GM13977 (cell line): ENCODE measurements at regions not wholly inside any gene's neighbourhood (a gene's known extent, or its start where the extent isn't known, plus 50 kb on each side); places are given as distances from the start of the nearest gene placed in this dataset.

ENCODE experiments used
- DNase-seq: peaks from one replicate; pipeline ENCODE4 v3.0.0; 2012; ENCODE audit warnings: low spot score
- CTCF ChIP-seq: IDR thresholded peaks from 2 replicates; pipeline ENCODE4 v1.5.1; 2012; ENCODE audit warnings: mild to moderate bottlenecking, control low read depth; ENCODE audit not compliant: insufficient read depth; ENCODE audit errors: extremely low read depth, missing control alignments
- in situ Hi-C: fragments of 300-500 bp; cut with MboI; formaldehyde crosslinking; loops from one replicate; pipeline ENCODE4 v1.12.0; 2022; ENCODE audit warnings: low sequenced_read_pairs, low pct_unique_long_range_greater_than_20kb, mixed read lengths, inconsistent platforms; ENCODE audit not compliant: unreplicated experiment

- DNase-seq: no peak
- no peak for TF ChIP-seq CTCF
- in situ Hi-C loops: no loop called here
Measured at GRCh38 chr18:44425161-44425560, 255.5 kb upstream of the SETBP1 start.

GRCh38 chr18:44437603-44438002 lies 243.1 kb upstream of the SETBP1 start:
- no peak for TF ChIP-seq CTCF
- in situ Hi-C loops: no loop called here
- no peak for DNase-seq

- in situ Hi-C loops: no loop called here
- no peak for DNase-seq
- no peak for TF ChIP-seq CTCF
Measured at GRCh38 chr18:44450226-44450625, 230.5 kb upstream of the SETBP1 start.

- no peak for TF ChIP-seq CTCF
- in situ Hi-C loops: no loop called here
- DNase-seq: no peak
Measured at GRCh38 chr18:44452346-44452745, 228.3 kb upstream of the SETBP1 start.

GRCh38 chr18:44453505-44453904 lies 227.2 kb upstream of the SETBP1 start:
- no peak for DNase-seq
- TF ChIP-seq CTCF: no peak
- in situ Hi-C loops: no loop called here

GRCh38 chr18:44458777-44459176 lies 221.9 kb upstream of the SETBP1 start:
- TF ChIP-seq CTCF: no peak
- in situ Hi-C loops: no loop called here
- DNase-seq: no peak

GRCh38 chr18:44464398-44465180 lies 216.1 kb upstream of the SETBP1 start:
- in situ Hi-C loops: no loop called here
- no peak for DNase-seq
- no peak for TF ChIP-seq CTCF
